Keratinocyte (primary cell): ENCODE measurements at regions not wholly inside any gene's neighbourhood (a gene's known extent, or its start where the extent isn't known, plus 50 kb on each side); places are given as distances from the start of the nearest gene placed in this dataset.

ENCODE experiments used
- DNase-seq: peaks from one replicate; pipeline ENCODE4 v3.0.0-alpha.2; 2011; ENCODE audit warnings: low read depth, missing footprints, low spot score
- FAIRE-seq: peaks from 2 replicates; lab custom pipeline; 2011; peaks lifted over from hg19 to GRCh38; lab: Jason Lieb, UNC
- H2AFZ ChIP-seq: 2 replicates; pipeline ENCODE4 v1.6.0; 2012; ENCODE audit warnings: low read length, control low read depth, inconsistent platforms; ENCODE audit not compliant: control insufficient read depth
- H3K27ac ChIP-seq: 2 replicates; pipeline ENCODE4 v1.5.1; 2011; ENCODE audit warnings: low read length; ENCODE audit not compliant: control insufficient read depth, insufficient read depth
- H3K27me3 ChIP-seq: 3 replicates; pipeline ENCODE4 v1.6.0; 2011; ENCODE audit warnings: low read length; ENCODE audit not compliant: control insufficient read depth, insufficient read depth; ENCODE audit errors: extremely low read depth
- H3K36me3 ChIP-seq, 2 experiments: 2 replicates in 1 of 2; 3 replicates in 1 of 2; pipeline ENCODE4 v1.5.1; 2011; ENCODE audit warnings: low read length in 2 of 2, mild to moderate bottlenecking in 1 of 2; ENCODE audit not compliant: control insufficient read depth in 2 of 2, insufficient read depth in 2 of 2; ENCODE audit errors: extremely low read depth in 1 of 2
- H3K4me1 ChIP-seq: 3 replicates; pipeline ENCODE4 v1.5.1; 2011; ENCODE audit warnings: low read length; ENCODE audit not compliant: control insufficient read depth, insufficient read depth; ENCODE audit errors: extremely low read depth
- H3K4me2 ChIP-seq: 3 replicates; pipeline ENCODE4 v1.6.0; 2011; ENCODE audit warnings: low read depth, low read length; ENCODE audit not compliant: control insufficient read depth, insufficient read depth; ENCODE audit errors: extremely low read depth
- H3K4me3 ChIP-seq, 3 experiments: fragments of 200-600 bp in 1 of 3; sonication (generic) in 1 of 3; 2 replicates in 2 of 3; 3 replicates in 1 of 3; pipeline ENCODE4 v1.5.1; 2011 to 2016; ENCODE audit warnings: low read length in 3 of 3, mild to moderate bottlenecking in 3 of 3, control low read depth in 2 of 3, inconsistent platforms in 1 of 3, low read depth in 1 of 3, mixed read lengths in 1 of 3, mixed run types in 1 of 3, moderate library complexity in 1 of 3; ENCODE audit not compliant: control insufficient read depth in 2 of 3, insufficient read depth in 2 of 3; ENCODE audit errors: extremely low read depth in 1 of 3
- H3K79me2 ChIP-seq: 2 replicates; pipeline ENCODE4 v1.6.0; 2012; ENCODE audit warnings: low read length; ENCODE audit not compliant: control insufficient read depth, insufficient read depth
- H3K9ac ChIP-seq: 3 replicates; pipeline ENCODE4 v1.6.0; 2011; ENCODE audit warnings: low read length; ENCODE audit not compliant: control insufficient read depth, insufficient read depth; ENCODE audit errors: extremely low read depth
- H3K9me1 ChIP-seq: 3 replicates; pipeline ENCODE4 v1.6.0; 2011; ENCODE audit warnings: low read length; ENCODE audit not compliant: control insufficient read depth, insufficient read depth; ENCODE audit errors: extremely low read depth
- H3K9me3 ChIP-seq: 2 replicates; pipeline ENCODE4 v1.5.1; 2012; ENCODE audit warnings: low read depth, low read length; ENCODE audit not compliant: control insufficient read depth
- H4K20me1 ChIP-seq: 3 replicates; pipeline ENCODE4 v1.6.0; 2011; ENCODE audit warnings: low read length; ENCODE audit not compliant: control insufficient read depth, insufficient read depth; ENCODE audit errors: extremely low read depth
- EZH2 ChIP-seq: IDR thresholded peaks from one replicate; pipeline ENCODE4 v1.6.1; 2012; ENCODE audit warnings: inconsistent platforms, mild to moderate bottlenecking, low read length, moderate library complexity
- dilution Hi-C: fragments of 300-500 bp; cut with MboI; formaldehyde crosslinking; loops from one replicate; pipeline ENCODE4 v1.7.0; 2020; ENCODE audit warnings: low sequenced_read_pairs; ENCODE audit not compliant: extremely low pct_ligation_motif_present
- TF ChIP-seq, protein P1 (sequence below), 3 experiments: IDR thresholded peaks in 1 of 3; conservative IDR thresholded peaks in 1 of 3; optimal IDR thresholded peaks in 1 of 3; 2 replicates in 2 of 3; 3 replicates in 1 of 3; pipeline versions ENCODE3 to v1.5.1; 2011; ENCODE audit warnings: low read length in 3 of 3, mild to moderate bottlenecking in 3 of 3, moderate library complexity in 2 of 3, control low read depth in 1 of 3, inconsistent platforms in 1 of 3; ENCODE audit not compliant: insufficient read depth in 2 of 3; ENCODE audit errors: extremely low read depth in 1 of 3

- TF ChIP-seq, protein P1, sequence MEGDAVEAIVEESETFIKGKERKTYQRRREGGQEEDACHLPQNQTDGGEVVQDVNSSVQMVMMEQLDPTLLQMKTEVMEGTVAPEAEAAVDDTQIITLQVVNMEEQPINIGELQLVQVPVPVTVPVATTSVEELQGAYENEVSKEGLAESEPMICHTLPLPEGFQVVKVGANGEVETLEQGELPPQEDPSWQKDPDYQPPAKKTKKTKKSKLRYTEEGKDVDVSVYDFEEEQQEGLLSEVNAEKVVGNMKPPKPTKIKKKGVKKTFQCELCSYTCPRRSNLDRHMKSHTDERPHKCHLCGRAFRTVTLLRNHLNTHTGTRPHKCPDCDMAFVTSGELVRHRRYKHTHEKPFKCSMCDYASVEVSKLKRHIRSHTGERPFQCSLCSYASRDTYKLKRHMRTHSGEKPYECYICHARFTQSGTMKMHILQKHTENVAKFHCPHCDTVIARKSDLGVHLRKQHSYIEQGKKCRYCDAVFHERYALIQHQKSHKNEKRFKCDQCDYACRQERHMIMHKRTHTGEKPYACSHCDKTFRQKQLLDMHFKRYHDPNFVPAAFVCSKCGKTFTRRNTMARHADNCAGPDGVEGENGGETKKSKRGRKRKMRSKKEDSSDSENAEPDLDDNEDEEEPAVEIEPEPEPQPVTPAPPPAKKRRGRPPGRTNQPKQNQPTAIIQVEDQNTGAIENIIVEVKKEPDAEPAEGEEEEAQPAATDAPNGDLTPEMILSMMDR (optimal IDR thresholded peaks at IDR 0.05 in 1 of 3, IDR thresholded peaks at IDR 0.05 in 1 of 3, conservative IDR thresholded peaks at IDR 0.05 in 1 of 3; ENCODE audit: extremely low read depth in 1 of 3, insufficient read depth in 2 of 3, low read length in 3 of 3) = no peak
- no peak for TF ChIP-seq EZH2
- H3K27me3 ChIP-seq = no peaks in the 10 kb centered on the region
- no peaks in the 10 kb centered on the region for H3K36me3 ChIP-seq
- no peak overlapping the region for H2AFZ ChIP-seq
- H3K4me2 ChIP-seq = no peak overlapping the region
- no peaks in the 10 kb centered on the region for H3K9me3 ChIP-seq
- H3K27ac ChIP-seq = no peak overlapping the region
- dilution Hi-C loops = no loop called here
- DNase-seq (no peak), FAIRE-seq (no peak)
- H3K79me2 ChIP-seq = no peaks in the 10 kb centered on the region
- H3K9ac ChIP-seq = no peak overlapping the region
- no peaks in the 10 kb centered on the region for H3K9me1 ChIP-seq
- H3K4me3 ChIP-seq = no peak overlapping the region
- H3K4me1 ChIP-seq = no peaks in the 10 kb centered on the region
- H4K20me1 ChIP-seq = no peaks in the 10 kb centered on the region
These were observed 116.9 kb upstream of the FAM174A start for GRCh38 chr5:100418231-100418630.

GRCh38 chr5:100409660-100410151 lies 125.5 kb upstream of the FAM174A start:
- H3K4me2 ChIP-seq = no peak overlapping the region
- no peak overlapping the region for H3K9ac ChIP-seq

More at GRCh38 chr5:100409660-100410151, 125.5 kb upstream of the FAM174A start:
- H3K27ac ChIP-seq = no peak overlapping the region
- FAIRE-seq = no peak
- DNase-seq = no peak
- dilution Hi-C loops = no loop called here
- no peaks in the 10 kb centered on the region for H3K9me3 ChIP-seq
- H3K4me3 ChIP-seq = no peak overlapping the region
- no peaks in the 10 kb centered on the region for H4K20me1 ChIP-seq
- no peak overlapping the region for H2AFZ ChIP-seq
- no peaks in the 10 kb centered on the region for H3K79me2 ChIP-seq
- H3K27me3 ChIP-seq = no peaks in the 10 kb centered on the region
- no peaks in the 10 kb centered on the region for H3K9me1 ChIP-seq
- no peaks in the 10 kb centered on the region for H3K4me1 ChIP-seq
- no peak for TF ChIP-seq EZH2
- TF ChIP-seq, protein P1 (optimal IDR thresholded peaks at IDR 0.05 in 1 of 3, IDR thresholded peaks at IDR 0.05 in 1 of 3, conservative IDR thresholded peaks at IDR 0.05 in 1 of 3; ENCODE audit: extremely low read depth in 1 of 3, insufficient read depth in 2 of 3, low read length in 3 of 3) = no peak
- H3K36me3 ChIP-seq = no peaks in the 10 kb centered on the region
